ENCODE measurements at regions not wholly inside any gene's neighbourhood (a gene's known extent, or its start where the extent isn't known, plus 50 kb on each side); places are given as distances from the start of the nearest gene placed in this dataset.

- no peak for TF ChIP-seq ZBTB33 (IDR thresholded peaks at IDR 0.05; ENCODE audit: extremely low read depth, insufficient replicate concordance, low read length)
Observed at GRCh38 chr20:11711214-11711613, 206.5 kb upstream of the BTBD3 start (continued).

GRCh38 chr20:11712639-11713160 lies 205.0 kb upstream of the BTBD3 start:
- Histone ChIP-seq H3K4me2 (ENCODE audit: low read length) (no peak overlapping the region), H3K9me3 (ENCODE audit: control insufficient read depth in 1 of 2, insufficient read depth in 1 of 2, low read depth in 1 of 2, low read length in 2 of 2) (no peaks in the 10 kb centered on the region), H3K36me3 (ENCODE audit: control insufficient read depth in 1 of 2, insufficient read depth in 2 of 2, low read length in 2 of 2) (no peaks in the 10 kb centered on the region), H3K27me3 (ENCODE audit: insufficient read depth, low read length) (peaks cover 4% of the 10 kb centered on the region; the same call in 1 of the 2 replicates), H4K20me1 (ENCODE audit: insufficient read depth) (no peaks in the 10 kb centered on the region), H3K9ac (ENCODE audit: low read length) (no peak overlapping the region), H3K4me1 (ENCODE audit: control insufficient read depth in 1 of 2, insufficient read depth in 2 of 2, low read length in 2 of 2) (no peaks in the 10 kb centered on the region), H3K4me3 (replicated peaks in 1 of 2; ENCODE audit: low read depth in 1 of 2, low read length in 2 of 2) (no peak overlapping the region), H3K79me2 (ENCODE audit: insufficient read depth, low read length) (no peaks in the 10 kb centered on the region), H3K27ac (ENCODE audit: low read depth, low read length) (no peak overlapping the region), H3K9me2 (ENCODE audit: insufficient read depth) (no peaks in the 10 kb centered on the region), H2AFZ (ENCODE audit: low read depth, low read length, poor library complexity, severe bottlenecking) (no peak overlapping the region)
- DNase-seq (ENCODE audit: low read depth, low spot score) (no peak), ATAC-seq (no peak)
- intact Hi-C loops (cut with micrococcal nuclease): no loop called here
- RAD21 ChIA-PET (ENCODE audit: low non-redundant PET in 1 of 2, low total read pairs in 2 of 2, uncharacterized antibody in 2 of 2, unreplicated experiment in 2 of 2): no interaction called here
- POLR2A ChIA-PET: no interaction called here
- TF ChIP-seq POLR2AphosphoS5 (IDR thresholded peaks at IDR 0.05; ENCODE audit: low read depth, low read length) (no peak), EZH2phosphoT487 (IDR thresholded peaks at IDR 0.05; ENCODE audit: borderline replicate concordance) (no peak), ZNF274 (IDR thresholded peaks at IDR 0.05; ENCODE audit: low read depth, low read length) (no peak), ZBTB33 (IDR thresholded peaks at IDR 0.05; ENCODE audit: extremely low read depth, insufficient replicate concordance, low read length) (no peak), RAD21 (IDR thresholded peaks at IDR 0.05; ENCODE audit: low read depth) (no peak), SRF (IDR thresholded peaks at IDR 0.05; ENCODE audit: low read depth) (no peak), EGR1 (IDR thresholded peaks at IDR 0.05; ENCODE audit: low read depth) (no peak), SP1 (IDR thresholded peaks at IDR 0.05; ENCODE audit: low read depth) (no peak)
- BruUV-seq (replicated peaks): no TSS peak
- CTCF ChIA-PET: no interaction called here
